GM12878 (cell line): ENCODE measurements at regions not wholly inside any gene's neighbourhood (a gene's known extent, or its start where the extent isn't known, plus 50 kb on each side); places are given as distances from the start of the nearest gene placed in this dataset.

Source experiments
- CHD2 ChIP-seq: IDR thresholded peaks from 2 replicates; pipeline ENCODE4 v1.6.1; 2011; ENCODE audit warnings: low read depth, low read length, improper control_type of control experiment, borderline replicate concordance
- EP300 ChIP-seq, 2 experiments: fragments of 150-350 bp in 1 of 2; IDR thresholded peaks; 2 replicates each; pipeline ENCODE4 v1.6.1; 2011 to 2012; ENCODE audit warnings: low read depth in 2 of 2, low read length in 2 of 2, borderline replicate concordance in 1 of 2, improper control_type of control experiment in 1 of 2, inconsistent platforms in 1 of 2; ENCODE audit not compliant: control insufficient read depth in 1 of 2
- FOS ChIP-seq: IDR thresholded peaks from 3 replicates; pipeline ENCODE4 v1.6.1; 2011; ENCODE audit warnings: borderline replicate concordance; ENCODE audit not compliant: insufficient read length; ENCODE audit errors: extremely low read depth
- NR2C2 ChIP-seq: IDR thresholded peaks from 2 replicates; pipeline ENCODE4 v1.6.1; 2011; ENCODE audit warnings: borderline replicate concordance, low read depth; ENCODE audit not compliant: control insufficient read depth, insufficient read length
- PAX8 ChIP-seq: fragments of 450-650 bp; IDR thresholded peaks from 2 replicates; pipeline ENCODE4 v1.6.1; 2017; ENCODE audit warnings: mild to moderate bottlenecking, moderate library complexity
- POLR2A ChIP-seq: IDR thresholded peaks from 2 replicates; pipeline ENCODE4 v1.6.1; 2011; ENCODE audit warnings: low read depth, mild to moderate bottlenecking, low read length
- RAD21 ChIP-seq: IDR thresholded peaks from 2 replicates; pipeline ENCODE4 v1.6.1; 2011; ENCODE audit warnings: mild to moderate bottlenecking, low read depth, low read length, moderate library complexity; ENCODE audit not compliant: insufficient read depth
- RCOR1 ChIP-seq: conservative IDR thresholded peaks from 2 replicates; pipeline ENCODE4 v1.6.1; 2012; ENCODE audit warnings: low read depth, low read length, improper control_type of control experiment
- TARDBP ChIP-seq: IDR thresholded peaks from 2 replicates; pipeline ENCODE4 v1.6.1; 2016; ENCODE audit warnings: borderline replicate concordance
- ZZZ3 ChIP-seq: IDR thresholded peaks from 2 replicates; pipeline ENCODE4 v1.6.1; 2011; ENCODE audit warnings: low read depth; ENCODE audit not compliant: control insufficient read depth, insufficient read length
- TF ChIP-seq, protein P1 (sequence below), 3 experiments: IDR thresholded peaks in 2 of 3; conservative IDR thresholded peaks in 1 of 3; 2 replicates each; pipeline ENCODE4 v1.5.1; 2011; ENCODE audit warnings: low read depth in 3 of 3, low read length in 3 of 3, mild to moderate bottlenecking in 3 of 3, control low read depth in 2 of 3, moderate library complexity in 2 of 3, inconsistent platforms in 1 of 3, mixed read lengths in 1 of 3; ENCODE audit not compliant: control insufficient read depth in 2 of 3, insufficient read depth in 1 of 3; ENCODE audit errors: extremely low read depth in 1 of 3
- TF ChIP-seq, protein P2 (sequence below): IDR thresholded peaks from 2 replicates; pipeline ENCODE4 v1.6.1; 2012; ENCODE audit warnings: low read depth, low read length, improper control_type of control experiment

DNA sequence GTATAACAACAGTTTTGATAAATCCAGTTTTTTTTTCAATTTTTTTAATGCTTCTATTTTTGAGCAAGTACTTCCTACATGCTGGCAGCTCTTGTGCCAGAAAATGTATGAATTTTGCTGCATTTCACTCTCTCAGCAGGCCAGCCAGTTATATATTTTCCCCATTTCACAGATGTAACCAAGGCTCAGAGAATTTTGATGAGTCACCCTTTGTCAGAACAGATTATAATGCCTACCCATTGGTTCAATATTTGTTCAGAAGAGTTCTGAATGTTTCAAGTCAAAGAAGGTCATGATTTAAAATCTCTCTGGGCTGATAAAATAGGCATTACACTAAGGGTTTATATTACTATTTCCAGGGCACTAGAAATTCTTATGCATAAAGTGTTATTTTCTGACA lies 452.2 kb downstream of the RWDD3 start:
- TF ChIP-seq RAD21 (no peak), EP300 (IDR thresholded peaks at IDR 0.05; ENCODE audit: borderline replicate concordance in 1 of 2, control insufficient read depth in 1 of 2, low read depth in 2 of 2, low read length in 2 of 2) (no peak), RCOR1 (no peak), POLR2A (no peak), CHD2 (no peak), PAX8 (no peak), ZZZ3 (no peak), TARDBP (no peak), FOS (no peak), NR2C2 (no peak)
- TF ChIP-seq, protein P1, sequence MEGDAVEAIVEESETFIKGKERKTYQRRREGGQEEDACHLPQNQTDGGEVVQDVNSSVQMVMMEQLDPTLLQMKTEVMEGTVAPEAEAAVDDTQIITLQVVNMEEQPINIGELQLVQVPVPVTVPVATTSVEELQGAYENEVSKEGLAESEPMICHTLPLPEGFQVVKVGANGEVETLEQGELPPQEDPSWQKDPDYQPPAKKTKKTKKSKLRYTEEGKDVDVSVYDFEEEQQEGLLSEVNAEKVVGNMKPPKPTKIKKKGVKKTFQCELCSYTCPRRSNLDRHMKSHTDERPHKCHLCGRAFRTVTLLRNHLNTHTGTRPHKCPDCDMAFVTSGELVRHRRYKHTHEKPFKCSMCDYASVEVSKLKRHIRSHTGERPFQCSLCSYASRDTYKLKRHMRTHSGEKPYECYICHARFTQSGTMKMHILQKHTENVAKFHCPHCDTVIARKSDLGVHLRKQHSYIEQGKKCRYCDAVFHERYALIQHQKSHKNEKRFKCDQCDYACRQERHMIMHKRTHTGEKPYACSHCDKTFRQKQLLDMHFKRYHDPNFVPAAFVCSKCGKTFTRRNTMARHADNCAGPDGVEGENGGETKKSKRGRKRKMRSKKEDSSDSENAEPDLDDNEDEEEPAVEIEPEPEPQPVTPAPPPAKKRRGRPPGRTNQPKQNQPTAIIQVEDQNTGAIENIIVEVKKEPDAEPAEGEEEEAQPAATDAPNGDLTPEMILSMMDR (IDR thresholded peaks at IDR 0.05 in 2 of 3, conservative IDR thresholded peaks at IDR 0.05 in 1 of 3; ENCODE audit: control insufficient read depth in 2 of 3, extremely low read depth in 1 of 3, insufficient read depth in 1 of 3, low read depth in 3 of 3, low read length in 3 of 3), result no peak
- TF ChIP-seq, protein P2, sequence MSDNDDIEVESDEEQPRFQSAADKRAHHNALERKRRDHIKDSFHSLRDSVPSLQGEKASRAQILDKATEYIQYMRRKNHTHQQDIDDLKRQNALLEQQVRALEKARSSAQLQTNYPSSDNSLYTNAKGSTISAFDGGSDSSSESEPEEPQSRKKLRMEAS, result no peak
